ENCODE measurements at regions not wholly inside any gene's neighbourhood (a gene's known extent, or its start where the extent isn't known, plus 50 kb on each side); places are given as distances from the start of the nearest gene placed in this dataset.
"Not testable (repeated sequence)": the region's sequence is repeated elsewhere in the genome, so short reads cannot be mapped to it uniquely, and the experiment has no call there.

DNA sequence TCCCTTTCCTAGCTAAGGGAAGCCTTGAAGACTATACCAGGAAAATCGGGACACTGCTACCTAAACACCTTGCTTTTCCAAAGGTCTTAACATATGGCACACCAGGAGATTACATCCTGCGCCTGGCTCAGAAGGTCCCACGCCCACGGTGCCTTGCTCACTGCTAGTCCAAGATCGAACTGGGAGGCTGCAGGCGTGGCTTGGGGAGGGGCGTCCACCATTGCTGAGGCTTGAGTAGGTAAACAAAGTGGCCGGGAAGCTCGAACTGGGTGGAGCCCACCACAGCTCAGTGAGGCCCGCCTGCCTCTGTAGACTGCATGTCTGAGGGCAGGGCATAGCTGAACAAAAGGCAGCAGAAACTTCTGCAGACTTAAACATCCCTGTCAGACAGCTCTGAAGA, 459.7 kb upstream of the EYS start:
- not testable (repeated sequence) for DNase-seq

DNA sequence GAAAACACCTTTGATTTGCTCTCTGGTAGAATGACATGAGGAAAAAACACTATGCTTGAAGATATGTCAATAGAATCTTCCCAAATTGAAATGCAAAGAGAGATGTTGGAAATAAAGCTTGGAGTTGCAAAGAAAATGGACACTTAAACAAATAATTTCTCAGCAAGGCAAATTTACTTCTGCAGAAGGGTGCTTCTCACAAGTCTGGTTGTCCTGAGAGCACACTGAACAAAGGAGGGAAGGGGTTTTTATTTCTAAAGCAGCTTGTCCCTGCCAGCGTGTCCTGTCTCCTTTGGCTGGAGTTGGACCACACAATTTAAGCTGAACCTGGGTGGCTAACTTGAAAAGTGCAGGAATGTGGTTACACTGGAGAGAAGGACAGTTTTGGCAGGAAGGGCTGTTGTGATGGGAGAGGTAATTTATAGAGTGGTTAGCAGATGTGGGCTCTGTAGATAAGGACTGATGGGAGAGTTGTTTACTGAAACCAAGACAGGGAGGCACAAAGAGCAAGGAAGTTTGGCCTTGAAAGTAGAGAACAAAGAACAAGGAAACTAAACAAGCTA, 454.6 kb upstream of the EYS start:
- no peak for DNase-seq

DNA sequence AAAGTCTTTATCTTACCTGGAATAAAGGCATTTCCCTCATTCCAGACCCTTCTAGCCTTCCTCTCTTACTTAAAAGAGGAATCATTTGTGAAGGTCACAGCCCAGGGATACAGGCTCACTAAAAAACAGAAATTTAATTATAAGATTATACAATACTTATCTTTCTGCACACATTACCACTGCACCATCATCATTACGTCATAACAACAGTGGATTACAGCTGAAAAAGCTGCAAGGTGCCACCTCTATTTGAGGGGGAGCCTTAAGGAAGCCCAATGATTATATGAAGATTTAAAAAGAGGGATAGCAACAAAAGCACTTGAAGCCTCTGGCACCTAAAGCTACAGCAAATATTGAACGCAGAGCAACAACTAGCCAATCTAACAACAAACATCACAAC, 452.9 kb upstream of the EYS start:
- no peak for DNase-seq

DNA sequence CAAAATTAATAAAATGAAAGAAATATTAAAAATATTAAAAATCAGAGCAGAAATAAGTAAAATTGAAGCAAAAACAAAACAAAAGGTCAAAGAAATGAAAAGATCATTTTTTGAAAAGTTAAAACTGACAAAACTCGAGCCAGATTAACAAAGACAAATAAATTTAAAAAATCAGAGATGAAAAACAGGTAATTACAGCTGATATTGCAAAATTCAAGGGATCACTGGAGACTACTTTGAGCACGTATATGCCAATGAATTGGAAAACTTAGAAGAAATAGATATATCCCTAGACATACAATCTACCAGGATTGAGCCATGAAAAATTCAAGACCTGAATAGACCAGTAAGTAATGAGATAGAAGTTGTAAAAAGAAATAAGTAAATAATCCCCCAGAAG, 446.2 kb upstream of the EYS start:
- DNase-seq: no peak

DNA sequence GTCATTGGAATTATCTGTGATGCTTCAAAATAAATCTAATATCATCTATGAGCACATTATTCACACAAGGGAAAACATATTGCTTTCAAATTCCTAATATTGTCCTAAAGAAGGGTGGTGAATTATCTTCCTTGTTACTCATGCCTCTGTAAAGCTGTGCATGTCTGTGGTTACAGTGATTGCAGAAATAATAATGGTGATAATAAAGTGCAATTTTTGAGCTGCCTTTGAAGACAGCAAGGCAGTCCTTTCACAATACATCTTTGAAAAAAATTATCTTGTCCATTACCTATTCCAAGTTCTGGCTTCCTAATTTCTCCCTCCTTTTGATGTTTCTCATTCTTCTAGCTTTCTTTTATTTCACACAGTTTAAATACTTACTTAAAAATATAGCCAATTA, 442.1 kb upstream of the EYS start:
- no peak for DNase-seq

DNA sequence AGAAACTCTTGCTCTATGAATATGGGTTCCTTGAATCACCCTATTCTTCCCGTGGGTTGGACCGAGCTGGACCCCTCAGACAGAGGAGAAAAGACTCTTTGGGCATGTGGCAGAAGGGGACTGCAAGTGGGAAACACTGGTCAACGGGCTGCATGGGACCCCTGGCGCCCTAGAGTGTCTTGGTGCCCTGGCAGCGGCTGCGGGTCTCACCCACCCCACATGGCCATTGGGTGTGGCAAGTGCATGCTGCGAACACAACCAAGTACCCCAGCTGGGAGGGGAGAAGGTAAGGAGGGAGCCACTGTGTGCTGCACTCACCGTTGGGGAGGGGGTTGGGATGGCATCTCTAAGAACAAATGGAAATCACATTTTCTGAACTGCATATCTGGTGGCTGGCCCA, 438.8 kb upstream of the EYS start:
- no peak for DNase-seq

DNA sequence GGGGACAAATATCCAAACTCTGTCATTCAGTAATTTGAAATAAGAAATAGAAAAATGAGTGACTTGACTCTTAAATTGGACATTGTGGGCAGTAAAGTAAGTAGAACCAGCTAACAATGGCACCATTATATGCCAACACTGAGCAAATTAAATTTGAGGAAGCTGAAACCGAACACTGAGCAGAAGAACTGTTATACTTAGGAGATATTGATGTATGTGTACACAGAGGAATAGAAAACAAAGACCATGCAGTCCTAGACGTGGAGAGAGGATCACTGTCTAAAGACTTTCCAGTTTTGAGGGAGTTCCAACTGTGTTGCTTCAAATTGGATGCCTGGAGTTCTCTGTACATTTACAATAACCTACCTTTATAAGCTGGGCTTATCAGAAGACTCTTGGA, 427.0 kb upstream of the EYS start:
- no peak for DNase-seq

DNA sequence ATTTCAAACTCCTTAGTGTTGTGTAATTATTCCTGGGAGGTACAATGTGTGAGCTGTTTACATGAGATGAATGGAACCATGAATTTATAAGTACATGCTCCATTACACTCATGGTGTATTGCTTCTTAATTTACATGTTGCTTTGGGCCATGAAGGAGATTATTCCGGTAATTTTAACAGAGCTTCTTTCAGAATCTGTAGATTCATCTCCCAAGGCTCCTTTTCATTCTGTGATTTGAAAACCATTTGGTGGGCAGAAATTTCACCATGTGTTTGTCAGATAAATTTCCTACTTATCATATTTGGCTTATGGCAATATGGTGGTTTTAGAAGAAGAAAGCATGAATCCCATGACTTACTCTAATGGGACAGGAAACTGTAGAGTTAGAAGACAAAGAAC, 421.6 kb upstream of the EYS start:
- no peak for DNase-seq

DNA sequence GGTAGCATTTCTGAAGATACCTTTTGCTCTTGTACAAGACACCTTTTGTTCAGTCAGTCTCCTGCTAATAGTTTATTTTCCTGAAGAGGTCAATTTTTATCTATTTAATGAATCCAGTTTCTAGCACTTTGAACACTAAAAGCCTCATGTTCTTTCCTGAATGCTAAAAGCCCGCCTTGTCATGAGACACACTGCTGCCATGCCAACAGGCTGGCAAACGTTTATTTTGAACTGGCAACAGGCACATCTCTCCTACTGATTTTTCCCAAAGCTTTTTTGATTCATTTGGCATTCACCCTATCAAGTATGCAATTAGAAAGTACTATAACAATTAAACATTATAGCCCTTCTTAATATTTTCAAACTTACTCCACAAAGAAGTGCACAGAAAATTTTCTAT, 421.2 kb upstream of the EYS start:
- no peak for DNase-seq

DNA sequence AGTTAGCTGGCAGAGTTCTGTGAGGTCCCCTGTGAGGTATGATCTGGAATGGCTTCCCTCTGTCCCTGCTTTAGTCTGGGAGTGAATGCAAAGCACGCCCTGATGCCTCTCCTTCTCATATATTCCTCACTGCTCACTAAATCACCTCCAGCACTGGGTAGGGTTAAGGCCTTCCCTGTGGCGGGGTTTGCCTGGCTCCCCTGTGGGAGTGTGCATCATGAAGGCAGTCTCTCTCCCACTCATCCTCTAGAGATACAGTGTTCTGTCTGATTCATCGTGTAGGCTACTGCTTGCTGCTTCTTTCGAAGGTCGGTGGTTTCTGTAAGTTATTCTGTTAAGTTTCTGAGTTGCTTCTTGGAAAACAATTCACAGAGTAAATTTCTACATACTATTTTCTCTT, 420.0 kb upstream of the EYS start:
- no peak for DNase-seq

DNA sequence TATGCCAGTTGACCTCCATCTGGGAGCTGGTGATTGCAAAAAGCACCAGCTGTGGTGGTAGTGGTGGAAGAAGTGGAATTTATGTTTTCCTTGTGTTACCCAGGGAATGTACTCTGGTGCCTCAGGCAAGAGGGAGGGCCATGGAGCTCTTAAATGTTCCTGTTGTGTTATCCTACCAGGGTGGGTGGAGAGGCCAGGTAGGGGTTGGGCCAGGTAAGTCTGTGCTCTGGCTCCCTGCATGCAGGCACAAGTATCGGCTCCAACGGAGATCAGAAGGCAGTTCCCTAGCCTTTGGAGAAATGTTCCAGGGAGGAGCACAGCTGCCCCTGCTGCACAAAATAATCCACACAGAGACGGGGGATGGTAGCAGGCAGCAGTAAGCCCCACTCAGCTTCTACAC, 419.3 kb upstream of the EYS start:
- no peak for DNase-seq

DNA sequence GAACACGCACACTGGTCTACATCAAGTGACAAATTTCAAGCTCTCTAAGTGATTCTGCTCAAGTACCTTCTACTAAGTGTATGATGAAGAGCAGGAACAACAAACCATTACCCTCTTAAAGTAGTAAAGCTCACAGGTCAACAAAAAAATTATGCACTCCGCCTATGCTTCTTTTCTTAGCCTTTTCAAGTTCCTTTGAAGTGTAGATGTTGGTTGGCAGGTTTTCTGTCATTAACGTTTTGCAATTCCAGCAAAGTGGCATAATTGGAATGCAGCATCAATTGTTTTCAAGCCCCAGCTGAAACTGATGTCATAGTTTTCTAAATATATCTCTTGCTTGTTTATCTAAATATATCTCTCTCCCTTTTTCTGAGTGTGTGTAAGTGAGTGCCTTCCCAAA, 396.9 kb upstream of the EYS start:
- DNase-seq: no peak

DNA sequence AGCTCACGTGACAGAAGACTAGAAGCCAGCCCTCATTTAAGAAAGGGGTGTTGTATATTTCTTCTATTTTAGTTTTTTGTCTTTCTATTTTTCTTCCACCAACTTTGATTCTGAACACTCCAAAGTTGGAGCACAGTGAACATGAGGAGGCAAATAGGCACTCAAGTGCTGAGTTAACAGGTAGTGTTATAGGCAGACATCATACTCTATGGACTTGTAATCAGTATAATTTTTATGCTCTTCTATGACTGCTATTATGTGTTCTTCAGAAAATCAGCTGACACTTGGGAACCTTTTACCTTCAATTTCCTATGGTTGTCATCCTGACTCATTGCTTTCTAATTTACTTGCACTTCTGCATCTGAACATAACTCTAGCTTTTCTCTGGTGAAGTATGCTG, 396.3 kb upstream of the EYS start:
- DNase-seq: no peak

DNA sequence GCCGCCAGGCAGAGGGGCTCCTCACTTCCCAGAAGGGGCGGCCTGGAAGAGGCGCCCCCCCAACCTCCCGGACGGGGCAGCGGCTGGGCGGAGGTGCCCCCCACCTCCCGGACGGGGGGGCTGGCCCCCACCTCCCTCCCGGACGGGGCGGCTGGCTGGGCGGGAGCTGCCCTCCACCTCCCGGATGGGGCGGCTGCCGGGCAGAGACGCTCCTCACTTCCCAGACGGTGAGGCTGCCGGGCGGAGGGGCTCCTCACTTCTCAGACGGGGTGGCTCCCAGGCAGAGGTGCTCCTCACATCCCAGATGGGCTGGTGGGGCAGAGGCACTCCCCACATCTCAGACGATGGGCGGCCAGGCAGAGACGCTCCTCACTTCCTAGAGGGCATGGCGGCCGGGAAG, 389.7 kb upstream of the EYS start:
- DNase-seq: no peak

DNA sequence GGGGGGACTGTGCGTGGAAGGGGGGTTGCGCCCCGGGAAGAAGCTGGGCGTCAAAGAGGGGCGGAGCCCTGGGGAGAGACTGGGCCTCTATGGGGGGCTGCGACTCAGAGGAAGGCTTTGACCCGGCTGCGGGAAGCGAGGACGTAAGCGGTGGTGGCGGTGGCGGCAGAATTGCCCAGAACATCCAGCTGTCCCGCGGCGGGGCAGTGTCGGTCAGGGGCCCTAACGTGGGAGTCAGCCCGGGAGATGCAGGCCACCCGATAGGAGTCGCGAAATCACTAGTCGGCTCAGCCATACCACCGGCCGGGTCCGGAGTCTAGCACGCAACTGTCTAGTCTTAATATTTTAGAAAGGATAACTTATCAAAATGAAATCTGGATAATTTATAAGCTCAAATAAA, 387.6 kb upstream of the EYS start:
- no peak for DNase-seq

DNA sequence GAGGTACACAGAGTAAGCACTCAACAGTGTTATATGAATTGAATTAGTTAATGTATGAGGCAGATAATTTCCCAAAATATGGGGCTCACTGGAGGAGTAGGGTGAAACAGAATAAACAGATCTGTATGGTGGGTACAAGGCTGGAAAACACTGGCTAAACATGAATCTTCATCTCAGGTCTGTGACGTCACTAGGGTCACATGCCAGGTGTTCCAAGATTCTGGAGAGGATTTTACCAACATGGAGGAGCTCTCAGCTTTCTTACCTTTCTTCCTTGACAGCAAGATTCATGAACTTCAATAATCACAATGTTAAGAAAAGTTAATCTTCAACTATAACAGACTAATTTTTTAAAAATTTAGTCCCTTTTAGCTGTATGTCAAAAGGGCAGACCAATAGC, 385.3 kb upstream of the EYS start:
- not testable (repeated sequence) for DNase-seq

DNA sequence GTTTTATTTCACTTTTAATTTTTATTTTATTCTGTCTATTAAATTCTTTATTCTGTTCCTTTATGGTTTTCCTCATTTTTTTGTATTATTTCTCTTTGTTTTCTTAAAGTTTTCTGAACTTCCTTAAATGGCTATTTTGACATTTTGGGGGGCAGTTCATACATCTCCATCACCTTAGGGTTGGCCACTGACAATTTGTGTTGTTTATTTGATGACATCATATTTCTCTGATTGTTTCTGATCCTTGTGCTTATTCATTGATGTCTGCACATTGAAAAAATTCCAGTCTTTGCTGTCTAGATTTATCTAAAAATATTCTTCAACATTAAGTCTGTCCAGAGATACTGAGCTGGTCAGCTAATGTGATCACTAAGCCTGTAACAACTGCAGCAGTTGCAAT, 379.5 kb upstream of the EYS start:
- DNase-seq: no peak

DNA sequence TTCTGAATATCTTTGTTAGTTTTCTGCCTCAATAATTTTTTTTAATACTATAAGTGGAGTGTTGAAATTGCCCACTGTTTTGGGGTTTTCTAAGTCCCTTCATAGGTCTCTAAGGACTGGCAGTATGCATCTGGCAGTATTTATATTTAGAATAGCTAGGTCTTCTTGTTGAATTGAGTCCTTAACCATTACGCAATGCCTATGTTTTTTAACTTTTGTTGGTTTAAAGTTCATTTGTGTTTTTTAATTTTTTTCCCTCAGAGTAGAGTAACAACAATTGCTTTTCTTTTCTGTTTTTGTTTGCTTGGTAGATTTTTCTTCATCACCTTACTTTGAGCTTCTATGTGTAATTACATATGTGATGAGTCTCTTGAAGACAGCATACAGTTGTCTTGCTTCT, 375.9 kb upstream of the EYS start:
- DNase-seq: no peak

DNA sequence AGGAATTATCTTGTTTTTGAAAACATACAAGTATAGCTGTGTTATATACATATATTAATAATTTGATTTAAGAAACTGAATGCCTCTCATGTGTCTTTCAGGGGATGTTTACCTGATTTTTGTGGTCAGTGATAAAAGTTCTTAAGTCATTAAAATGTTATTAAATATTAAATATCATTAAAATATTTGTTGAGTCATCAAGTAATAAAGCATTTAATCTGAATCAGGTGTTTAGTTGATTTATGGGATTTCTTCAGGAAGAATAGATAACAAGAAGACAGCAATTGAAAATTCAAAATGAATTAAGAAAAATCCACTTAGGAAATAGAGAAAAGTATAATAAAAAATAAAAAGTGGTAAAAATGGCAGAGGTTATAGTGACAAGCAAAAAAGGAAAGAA, 361.9 kb upstream of the EYS start:
- DNase-seq: no peak

DNA sequence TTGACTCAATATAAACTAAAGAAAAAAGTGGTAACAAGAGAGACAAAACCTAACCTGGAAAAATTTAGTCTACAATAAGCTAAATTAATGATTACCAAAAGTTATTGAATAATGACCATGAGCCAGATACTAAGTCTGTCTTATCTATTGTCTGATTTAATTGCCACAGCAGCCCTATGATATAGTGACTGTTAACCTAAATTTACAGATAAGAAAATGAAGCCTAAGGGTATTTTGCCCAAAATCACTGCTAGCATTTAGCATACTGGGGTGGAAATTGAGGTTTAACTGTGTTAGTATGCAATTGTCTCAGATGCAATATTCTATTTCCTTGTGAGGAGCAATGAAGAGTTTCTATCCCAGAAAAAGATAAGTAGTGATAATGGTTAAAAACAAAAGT, 361.0 kb upstream of the EYS start:
- no peak for DNase-seq

DNA sequence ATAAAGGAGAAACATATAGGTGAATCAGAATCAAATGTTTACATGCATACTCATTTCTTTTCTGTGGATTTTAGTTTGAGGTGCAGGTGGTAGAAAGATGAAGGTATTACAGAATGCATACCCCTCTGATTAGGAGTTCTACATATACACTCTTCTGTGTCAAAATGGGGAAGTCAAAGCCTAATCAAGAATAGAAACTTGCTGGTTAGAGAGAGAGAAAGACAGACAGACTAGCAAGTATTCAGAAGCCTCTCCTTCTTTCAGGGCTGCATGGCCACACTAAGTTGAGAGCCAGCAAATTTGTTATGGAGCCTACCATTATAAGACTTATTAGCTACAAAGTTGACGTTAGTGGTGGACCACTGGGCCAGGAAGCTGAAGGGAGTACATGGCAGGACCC, 358.3 kb upstream of the EYS start:
- no peak for DNase-seq

DNA sequence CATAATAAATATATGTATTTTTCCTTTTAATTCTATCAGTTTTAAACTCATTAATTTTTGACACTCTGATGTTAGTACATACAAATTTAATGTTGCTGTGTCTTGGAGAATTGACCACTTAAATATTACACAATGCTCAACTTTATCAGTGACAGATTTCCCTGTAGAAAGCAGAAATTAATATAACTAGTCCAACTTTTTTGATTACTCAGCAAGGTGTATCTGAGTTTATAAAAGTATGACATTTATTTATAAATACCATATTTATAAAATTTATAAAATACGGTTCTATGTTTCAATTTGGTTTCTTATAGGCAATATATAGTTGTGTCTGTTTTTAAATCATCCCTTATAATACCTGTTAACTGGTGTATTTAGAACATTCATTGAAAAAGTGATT, 350.0 kb upstream of the EYS start:
- DNase-seq: no peak

DNA sequence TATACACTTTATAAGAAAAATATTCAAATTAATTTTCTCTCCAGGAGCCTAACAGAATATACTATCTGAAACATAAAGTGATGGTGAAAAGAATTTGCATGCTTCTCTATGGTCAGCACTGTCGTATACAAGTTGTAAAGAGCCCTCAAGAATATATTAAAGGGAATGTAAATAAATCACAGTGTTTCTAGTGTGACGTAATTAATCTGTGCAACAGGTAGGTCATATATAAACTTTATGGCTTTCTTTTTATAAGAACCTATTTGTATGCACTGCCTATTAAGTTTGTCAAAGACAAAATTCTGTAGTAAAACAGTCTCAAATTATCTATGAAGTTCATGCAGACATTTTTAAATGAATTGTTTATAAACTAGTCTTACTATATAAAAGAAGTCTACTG, 347.9 kb upstream of the EYS start:
- no peak for DNase-seq

DNA sequence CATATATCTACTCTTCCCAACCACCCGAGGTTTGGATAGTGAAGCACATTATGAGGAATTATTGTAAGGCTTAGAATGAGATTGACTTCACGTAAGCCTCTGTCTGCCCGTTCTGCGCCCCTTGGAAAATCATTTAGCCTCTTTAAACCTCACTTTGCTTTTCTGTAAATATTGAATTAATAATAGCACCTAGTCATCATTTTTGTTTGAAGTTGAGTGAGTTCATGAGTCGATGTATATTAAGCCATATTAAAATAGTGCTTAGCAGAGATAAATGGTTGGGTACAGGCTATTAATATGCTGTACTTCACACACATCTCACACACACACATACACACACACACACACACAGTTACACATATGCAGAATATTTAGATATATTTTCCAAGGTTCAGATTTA, 344.8 kb upstream of the EYS start:
- DNase-seq: no peak

DNA sequence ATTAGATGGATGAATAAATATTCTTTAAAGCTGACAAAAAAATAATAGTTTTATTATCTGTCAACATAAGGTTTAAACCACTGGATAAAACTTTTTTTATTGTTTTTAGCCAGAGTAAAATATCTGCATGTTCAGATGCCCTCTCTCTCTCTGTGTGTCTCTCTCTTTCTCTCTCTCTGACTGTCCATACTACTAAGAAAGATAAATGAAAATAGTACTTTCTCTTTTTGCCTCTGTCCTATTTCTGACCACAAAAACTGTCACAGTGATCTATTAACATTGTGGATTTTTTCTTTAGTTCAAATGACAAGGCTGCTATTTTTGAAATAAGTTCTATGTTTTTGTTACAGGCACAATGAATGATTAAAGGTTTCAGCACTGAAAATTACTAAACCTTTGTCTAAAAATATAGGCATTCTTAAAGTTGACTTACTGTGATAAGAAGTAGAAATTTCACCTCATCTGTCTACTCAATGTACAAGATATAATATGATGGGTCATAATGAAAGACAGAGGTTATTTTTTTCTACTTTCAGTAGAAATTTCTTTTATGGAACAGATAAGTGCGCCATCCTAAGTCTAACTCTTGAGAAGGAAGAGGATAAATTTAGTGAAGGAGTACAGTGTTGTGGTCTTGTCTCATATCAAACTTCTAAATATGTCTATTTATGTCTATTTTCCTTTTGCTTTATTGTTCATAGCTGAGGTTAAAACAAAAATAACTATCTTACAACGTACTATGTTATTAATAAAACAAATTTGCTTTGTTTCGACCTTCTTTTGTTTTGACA, 341.9 kb upstream of the EYS start:
- no peak for DNase-seq

Measured in CD4-positive, alpha-beta T cell treated with Interleukin-12 subunit alpha and Interleukin-12 subunit beta, for 1 hour (primary cell).